ENCODE measurements at regions not wholly inside any gene's neighbourhood (a gene's known extent, or its start where the extent isn't known, plus 50 kb on each side); places are given as distances from the start of the nearest gene placed in this dataset.
A peak's percentile ranks its signal among the peaks of the same experiment; 100 is the strongest.

GRCh38 chr3:63046580-63046979, 171.4 kb upstream of the CADPS start:
- TF ChIP-seq REST (IDR thresholded peaks at IDR 0.05; ENCODE audit: insufficient read depth in 1 of 2, low read depth in 2 of 2, low read length in 2 of 2) (no peak), SIN3A (IDR thresholded peaks at IDR 0.05; ENCODE audit: borderline replicate concordance, insufficient read depth, low read length) (no peak), TAF1 (IDR thresholded peaks at IDR 0.05; ENCODE audit: borderline replicate concordance, insufficient read depth, low read length) (no peak), FOXP2 (optimal IDR thresholded peaks at IDR 0.05; ENCODE audit: borderline replicate concordance, extremely low read depth, extremely low read length, insufficient read depth) (no peak), POLR2AphosphoS5 (IDR thresholded peaks at IDR 0.05; ENCODE audit: low read depth, low read length) (no peak)

GRCh38 chr3:63047068-63047467, 171.9 kb upstream of the CADPS start:
- TF ChIP-seq TAF1 (IDR thresholded peaks at IDR 0.05; ENCODE audit: borderline replicate concordance, insufficient read depth, low read length): no peak
- TF ChIP-seq POLR2AphosphoS5 (IDR thresholded peaks at IDR 0.05; ENCODE audit: low read depth, low read length): no peak
- no peak for TF ChIP-seq REST (IDR thresholded peaks at IDR 0.05; ENCODE audit: insufficient read depth in 1 of 2, low read depth in 2 of 2, low read length in 2 of 2)
- no peak for TF ChIP-seq FOXP2 (optimal IDR thresholded peaks at IDR 0.05; ENCODE audit: borderline replicate concordance, extremely low read depth, extremely low read length, insufficient read depth)
- TF ChIP-seq SIN3A (IDR thresholded peaks at IDR 0.05; ENCODE audit: borderline replicate concordance, insufficient read depth, low read length): no peak

- TF ChIP-seq TAF1 (IDR thresholded peaks at IDR 0.05; ENCODE audit: borderline replicate concordance, insufficient read depth, low read length) (no peak), REST (IDR thresholded peaks at IDR 0.05; ENCODE audit: insufficient read depth in 1 of 2, low read depth in 2 of 2, low read length in 2 of 2) (0 out of 4 replicates have a peak, but pooled peaks of 1 of the 2 experiments have one; percentile 10)
Measured at GRCh38 chr3:63048367-63049326, 173.4 kb upstream of the CADPS start.

GRCh38 chr3:63050548-63051177, 175.4 kb upstream of the CADPS start:
- TF ChIP-seq TAF1 (IDR thresholded peaks at IDR 0.05; ENCODE audit: borderline replicate concordance, insufficient read depth, low read length): no peak
- TF ChIP-seq FOXP2 (optimal IDR thresholded peaks at IDR 0.05; ENCODE audit: borderline replicate concordance, extremely low read depth, extremely low read length, insufficient read depth): no peak
- TF ChIP-seq SIN3A (IDR thresholded peaks at IDR 0.05; ENCODE audit: borderline replicate concordance, insufficient read depth, low read length): no peak
- TF ChIP-seq POLR2AphosphoS5 (IDR thresholded peaks at IDR 0.05; ENCODE audit: low read depth, low read length): no peak

DNA sequence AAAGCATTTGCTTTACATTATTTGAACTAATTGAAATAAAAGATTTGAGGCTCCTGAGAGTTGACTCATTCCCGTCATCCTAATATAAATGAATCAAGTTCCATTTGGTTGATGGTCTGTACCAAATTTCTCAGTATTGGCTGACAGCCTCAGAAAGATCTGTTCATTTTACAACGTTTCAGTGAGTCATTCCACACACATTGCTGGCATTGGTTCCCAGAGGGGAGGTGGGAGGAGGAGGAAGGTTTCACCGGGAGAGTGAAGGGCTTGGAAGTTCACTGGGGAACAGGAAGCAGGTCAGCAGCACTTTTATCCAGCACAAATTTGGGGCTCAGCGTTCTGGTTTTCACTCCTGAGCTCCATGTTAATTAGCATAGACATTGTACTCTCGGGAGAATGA, 176.7 kb upstream of the CADPS start:
- no peak for TF ChIP-seq SIN3A (IDR thresholded peaks at IDR 0.05; ENCODE audit: borderline replicate concordance, insufficient read depth, low read length)
- TF ChIP-seq REST (IDR thresholded peaks at IDR 0.05; ENCODE audit: insufficient read depth in 1 of 2, low read depth in 2 of 2, low read length in 2 of 2): no peak
- no peak for TF ChIP-seq FOXP2 (optimal IDR thresholded peaks at IDR 0.05; ENCODE audit: borderline replicate concordance, extremely low read depth, extremely low read length, insufficient read depth)
- no peak for TF ChIP-seq POLR2AphosphoS5 (IDR thresholded peaks at IDR 0.05; ENCODE audit: low read depth, low read length)
- no peak for TF ChIP-seq TAF1 (IDR thresholded peaks at IDR 0.05; ENCODE audit: borderline replicate concordance, insufficient read depth, low read length)
